ENCODE measurements at regions not wholly inside any gene's neighbourhood (a gene's known extent, or its start where the extent isn't known, plus 50 kb on each side); places are given as distances from the start of the nearest gene placed in this dataset.

- TF ChIP-seq, protein P1, sequence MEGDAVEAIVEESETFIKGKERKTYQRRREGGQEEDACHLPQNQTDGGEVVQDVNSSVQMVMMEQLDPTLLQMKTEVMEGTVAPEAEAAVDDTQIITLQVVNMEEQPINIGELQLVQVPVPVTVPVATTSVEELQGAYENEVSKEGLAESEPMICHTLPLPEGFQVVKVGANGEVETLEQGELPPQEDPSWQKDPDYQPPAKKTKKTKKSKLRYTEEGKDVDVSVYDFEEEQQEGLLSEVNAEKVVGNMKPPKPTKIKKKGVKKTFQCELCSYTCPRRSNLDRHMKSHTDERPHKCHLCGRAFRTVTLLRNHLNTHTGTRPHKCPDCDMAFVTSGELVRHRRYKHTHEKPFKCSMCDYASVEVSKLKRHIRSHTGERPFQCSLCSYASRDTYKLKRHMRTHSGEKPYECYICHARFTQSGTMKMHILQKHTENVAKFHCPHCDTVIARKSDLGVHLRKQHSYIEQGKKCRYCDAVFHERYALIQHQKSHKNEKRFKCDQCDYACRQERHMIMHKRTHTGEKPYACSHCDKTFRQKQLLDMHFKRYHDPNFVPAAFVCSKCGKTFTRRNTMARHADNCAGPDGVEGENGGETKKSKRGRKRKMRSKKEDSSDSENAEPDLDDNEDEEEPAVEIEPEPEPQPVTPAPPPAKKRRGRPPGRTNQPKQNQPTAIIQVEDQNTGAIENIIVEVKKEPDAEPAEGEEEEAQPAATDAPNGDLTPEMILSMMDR (IDR thresholded peaks at IDR 0.05 in 2 of 3, conservative IDR thresholded peaks at IDR 0.05 in 1 of 3; ENCODE audit: borderline replicate concordance in 1 of 3, insufficient read depth in 1 of 3, low read depth in 2 of 3, low read length in 2 of 3): no peak
- TF ChIP-seq REST (IDR thresholded peaks at IDR 0.05; ENCODE audit: low read depth) (no peak), ZNF274 (IDR thresholded peaks at IDR 0.05; ENCODE audit: low read depth, low read length) (no peak), POLR2A (IDR thresholded peaks at IDR 0.05; ENCODE audit: borderline replicate concordance, extremely low read depth, insufficient read depth, insufficient read length) (no peak), JUND (IDR thresholded peaks at IDR 0.05) (no peak), RAD21 (IDR thresholded peaks at IDR 0.05; ENCODE audit: low read depth) (no peak), POLR2AphosphoS5 (IDR thresholded peaks at IDR 0.05; ENCODE audit: low read depth, low read length) (no peak), EZH2 (IDR thresholded peaks at IDR 0.05) (no peak), ZFX (IDR thresholded peaks at IDR 0.05) (no peak), SIN3A (IDR thresholded peaks at IDR 0.05; ENCODE audit: low read depth) (no peak), SP1 (IDR thresholded peaks at IDR 0.05; ENCODE audit: low read depth) (no peak), CEBPB (IDR thresholded peaks at IDR 0.05; ENCODE audit: low read depth) (no peak)
Observed at GRCh38 chr12:42737398-42737797, 147.9 kb upstream of the PRICKLE1 start.
